IPS-11a (cell line): ENCODE measurements at regions not wholly inside any gene's neighbourhood (a gene's known extent, or its start where the extent isn't known, plus 50 kb on each side); places are given as distances from the start of the nearest gene placed in this dataset.
"Not testable (repeated sequence)": the region's sequence is repeated elsewhere in the genome, so short reads cannot be mapped to it uniquely, and the experiment has no call there.

Experiments used
- H3K4me3 ChIP-seq: one replicate; pipeline ENCODE4 v1.5.1; 2013; ENCODE audit warnings: low read depth, low read length, control low read depth

DNA sequence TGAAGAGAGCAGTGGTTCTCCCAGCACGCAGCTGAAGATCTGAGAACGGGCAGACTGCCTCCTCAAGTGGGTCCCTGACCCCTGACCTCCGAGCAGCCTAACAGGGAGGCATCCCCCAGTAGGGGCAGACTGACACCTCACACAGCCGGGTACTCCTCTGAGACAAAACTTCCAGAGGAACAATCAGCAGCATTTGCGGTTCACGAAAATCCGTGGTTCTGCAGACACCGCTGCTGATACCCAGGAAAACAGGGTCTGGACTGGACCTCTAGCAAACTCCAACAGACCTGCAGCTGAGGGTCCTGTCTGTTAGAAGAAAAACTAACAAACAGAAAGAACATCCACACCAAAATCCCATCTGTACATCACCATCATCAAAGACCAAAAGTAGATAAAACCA lies 68.4 kb upstream of the CCT8L2 start:
- H3K4me3 ChIP-seq = not testable (repeated sequence)

- not testable (repeated sequence) for H3K4me3 ChIP-seq
Measured at GRCh38 chr22:16660570-16660969, 68.0 kb upstream of the CCT8L2 start.

DNA sequence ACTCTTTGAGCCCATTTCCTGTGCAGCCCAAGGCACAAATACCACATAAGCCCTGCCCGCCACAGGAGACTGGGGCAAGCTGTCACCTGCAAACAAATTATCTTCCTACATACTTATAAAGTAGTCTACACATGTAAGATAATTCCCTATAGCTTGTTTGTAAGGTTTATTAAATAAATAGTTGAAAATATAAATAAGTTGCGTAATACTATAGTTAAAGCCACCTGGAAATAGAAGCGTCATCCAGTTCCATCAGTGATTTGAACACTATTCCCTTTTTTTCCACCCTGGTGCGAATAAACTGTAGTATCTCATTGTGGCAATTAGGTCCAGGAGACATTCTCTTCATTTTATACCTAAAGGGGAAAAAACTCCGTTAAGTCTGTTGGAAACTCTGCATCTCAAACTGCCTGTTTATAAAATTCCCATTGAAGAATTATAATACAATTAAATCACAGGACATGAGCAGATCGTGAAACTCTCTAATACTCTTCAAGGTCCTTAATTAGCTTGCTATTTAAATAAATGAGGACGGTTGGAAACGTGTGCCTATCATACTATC lies 66.7 kb upstream of the CCT8L2 start:
- not testable (repeated sequence) for H3K4me3 ChIP-seq

- no peak overlapping the region for H3K4me3 ChIP-seq
Measured at GRCh38 chr22:16658068-16658467, 65.5 kb upstream of the CCT8L2 start.

DNA sequence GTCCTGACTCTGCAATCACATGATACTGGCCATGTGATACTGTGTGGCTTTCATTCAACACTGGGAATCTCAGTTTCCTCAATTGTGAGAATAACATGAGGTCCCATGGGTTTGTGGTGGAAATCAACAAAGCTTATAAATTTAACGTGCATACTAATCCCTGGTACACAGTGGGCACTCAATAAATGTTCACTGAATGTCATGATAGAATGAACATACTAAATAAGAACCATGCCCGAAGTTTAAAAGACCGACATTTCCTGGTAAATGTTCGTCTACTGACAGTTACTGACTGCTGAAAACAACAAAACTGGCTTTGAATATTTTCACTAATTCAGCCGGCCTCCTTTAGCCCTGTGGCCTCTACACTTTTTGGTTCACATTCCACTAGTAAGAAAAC lies 62.3 kb upstream of the CCT8L2 start:
- no peak overlapping the region for H3K4me3 ChIP-seq

DNA sequence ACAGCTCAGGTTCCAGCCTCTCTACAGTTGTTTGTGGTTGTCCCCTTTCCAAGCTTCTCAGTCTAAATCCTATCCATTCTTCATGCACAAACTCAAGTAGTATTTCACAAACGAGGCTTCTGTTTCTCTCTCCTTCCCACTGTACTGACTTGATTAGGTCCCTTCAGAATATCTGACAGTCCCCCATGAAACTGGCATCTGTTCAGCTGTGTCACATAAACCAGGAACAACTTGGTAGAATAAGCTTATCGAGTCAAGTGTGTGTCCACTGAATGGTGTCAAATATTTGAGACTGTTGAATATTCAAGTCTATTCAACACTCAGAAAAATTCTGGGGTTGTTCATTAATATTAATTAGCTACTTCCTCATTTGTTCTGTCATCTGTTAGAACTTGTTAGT lies 61.7 kb upstream of the CCT8L2 start:
- H3K4me3 ChIP-seq = not testable (repeated sequence)

DNA sequence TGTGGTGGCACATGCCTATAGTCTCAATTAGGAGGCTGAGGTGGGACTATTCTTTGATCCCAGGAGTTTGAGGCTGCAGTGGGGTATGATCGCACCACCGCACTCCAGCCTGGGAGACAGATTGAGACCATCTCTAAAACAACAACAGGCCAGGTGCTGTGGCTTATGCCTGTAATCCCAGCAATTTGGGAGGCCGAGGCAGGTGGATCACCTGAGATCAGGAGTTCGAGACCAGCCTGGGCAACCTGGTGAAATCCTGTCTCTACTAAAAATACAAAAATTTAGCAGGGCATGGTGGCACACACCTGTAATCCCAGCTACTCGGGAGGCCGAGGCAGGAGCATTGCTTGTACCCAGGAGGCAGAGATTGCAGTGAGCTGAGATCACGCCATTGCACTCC lies 60.6 kb upstream of the CCT8L2 start:
- H3K4me3 ChIP-seq = not testable (repeated sequence)

GRCh38 chr22:16651217-16651616 lies 58.6 kb upstream of the CCT8L2 start:
- H3K4me3 ChIP-seq = no peak overlapping the region
